ENCODE measurements at regions not wholly inside any gene's neighbourhood (a gene's known extent, or its start where the extent isn't known, plus 50 kb on each side); places are given as distances from the start of the nearest gene placed in this dataset.

GRCh38 chr1:87478231-87478630 lies 149.6 kb downstream of the LMO4 start:
- no peak for TF ChIP-seq CTCF (IDR thresholded peaks at IDR 0.05)
- no peak for TF ChIP-seq POLR2AphosphoS5 (IDR thresholded peaks at IDR 0.05; ENCODE audit: insufficient read depth in 1 of 2, low read depth in 1 of 2)
- no peak for TF ChIP-seq POLR2A (IDR thresholded peaks at IDR 0.05)
